Endothelial cell of umbilical vein (primary cell): ENCODE measurements at regions not wholly inside any gene's neighbourhood (a gene's known extent, or its start where the extent isn't known, plus 50 kb on each side); places are given as distances from the start of the nearest gene placed in this dataset.

Experiments used
- CTCF ChIP-seq, 2 donors: IDR thresholded peaks; 1 replicate in 1 of 2; 2 replicates in 1 of 2; pipeline ENCODE4 v1.5.1; 2011; ENCODE audit warnings: low read length in 2 of 2, mild to moderate bottlenecking in 2 of 2, moderate library complexity in 2 of 2, control low read depth in 1 of 2, inconsistent platforms in 1 of 2, low read depth in 1 of 2; ENCODE audit not compliant: insufficient read depth in 1 of 2; ENCODE audit errors: extremely low read depth in 1 of 2
- GATA2 ChIP-seq: IDR thresholded peaks from 2 replicates; pipeline ENCODE4 v1.7.0; 2011; ENCODE audit warnings: low read depth, mild to moderate bottlenecking, moderate library complexity, mixed read lengths, low read length; ENCODE audit not compliant: insufficient read length, insufficient read depth
- POLR2A ChIP-seq: IDR thresholded peaks from 2 replicates; pipeline ENCODE4 v1.6.1; 2012; ENCODE audit warnings: low read depth, mild to moderate bottlenecking, control low read depth, low read length
- POLR2AphosphoS5 ChIP-seq: IDR thresholded peaks from 2 replicates; pipeline ENCODE4 v1.6.1; 2012; ENCODE audit warnings: low read depth, mild to moderate bottlenecking, control low read depth, low read length, moderate library complexity; ENCODE audit not compliant: insufficient read depth

GRCh38 chr19:29326351-29326750 is 113.4 kb upstream of the UQCRFS1 start:
- TF ChIP-seq POLR2A (no peak), GATA2 (no peak), POLR2AphosphoS5 (no peak), CTCF (IDR thresholded peaks at IDR 0.05; ENCODE audit: extremely low read depth in 1 of 2, insufficient read depth in 1 of 2, low read depth in 1 of 2, low read length in 2 of 2) (no peak)
